NT2/D1 (cell line): ENCODE measurements at regions not wholly inside any gene's neighbourhood (a gene's known extent, or its start where the extent isn't known, plus 50 kb on each side); places are given as distances from the start of the nearest gene placed in this dataset.

Experiments
- SUZ12 ChIP-seq: IDR thresholded peaks from 2 replicates; pipeline ENCODE4 v1.6.1; 2011; ENCODE audit not compliant: insufficient read length, insufficient read depth; ENCODE audit errors: extremely low read depth
- YY1 ChIP-seq: IDR thresholded peaks from 2 replicates; pipeline ENCODE4 v1.6.1; 2011; ENCODE audit not compliant: insufficient read length, insufficient read depth
- ZNF274 ChIP-seq: IDR thresholded peaks from 2 replicates; pipeline ENCODE4 v1.6.1; 2011; ENCODE audit warnings: mild to moderate bottlenecking, low read depth, low read length

GRCh38 chr13:22372261-22372660, 701.4 kb downstream of the FGF9 start:
- TF ChIP-seq ZNF274 (no peak), YY1 (no peak), SUZ12 (no peak)
